ENCODE measurements at regions not wholly inside any gene's neighbourhood (a gene's known extent, or its start where the extent isn't known, plus 50 kb on each side); places are given as distances from the start of the nearest gene placed in this dataset.

DNA sequence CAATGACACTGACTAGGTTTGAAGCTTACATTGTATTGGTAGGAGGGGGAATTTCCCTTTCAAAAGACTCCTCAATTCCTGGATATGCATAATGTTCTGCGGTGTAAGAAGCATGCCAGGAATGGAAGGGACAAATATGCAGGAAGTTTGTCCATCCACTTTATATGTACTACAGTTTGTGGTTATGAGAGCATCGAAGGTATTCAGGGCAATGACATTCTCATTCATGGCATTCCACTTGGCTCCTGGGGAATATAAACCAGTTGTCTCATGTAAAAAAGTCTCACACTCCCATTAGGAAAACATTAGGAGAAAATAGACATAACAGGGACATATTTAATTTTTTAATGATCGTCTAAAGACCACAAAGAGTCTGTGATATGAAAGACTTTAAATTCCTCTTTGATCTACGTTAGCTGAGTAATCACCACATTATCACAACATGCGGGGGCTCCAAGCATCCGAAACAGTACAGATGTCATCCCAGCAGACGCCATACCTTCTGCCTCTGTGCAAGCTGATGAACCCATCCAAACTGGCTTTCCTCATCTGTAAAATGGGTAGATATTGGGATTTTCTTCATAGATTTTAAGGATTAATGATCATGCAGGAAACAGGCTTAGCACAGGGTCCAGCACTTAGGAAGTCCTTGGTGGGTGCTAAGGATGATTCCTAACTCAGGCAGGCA, 675.3 kb downstream of the INHBA start:
- no peak for DNase-seq

DNA sequence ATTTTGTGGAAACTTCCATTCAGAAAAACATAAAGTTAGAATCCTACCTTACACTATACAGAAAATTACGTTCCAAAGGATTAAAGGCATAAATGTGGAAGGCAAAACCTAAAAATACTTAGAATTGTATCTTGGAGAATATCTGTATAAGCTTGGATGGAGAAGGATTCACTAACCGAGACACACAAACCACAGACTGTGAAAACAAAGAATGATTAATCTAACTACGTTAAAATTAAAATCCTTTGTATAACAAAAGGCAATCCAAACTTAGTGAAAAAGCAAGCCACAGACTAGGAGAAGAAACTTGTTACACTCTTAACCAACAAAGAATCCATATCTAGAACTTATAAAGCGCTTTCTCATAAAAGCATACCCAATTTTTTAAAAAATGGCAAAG, 678.8 kb downstream of the INHBA start:
- no peak for DNase-seq

DNA sequence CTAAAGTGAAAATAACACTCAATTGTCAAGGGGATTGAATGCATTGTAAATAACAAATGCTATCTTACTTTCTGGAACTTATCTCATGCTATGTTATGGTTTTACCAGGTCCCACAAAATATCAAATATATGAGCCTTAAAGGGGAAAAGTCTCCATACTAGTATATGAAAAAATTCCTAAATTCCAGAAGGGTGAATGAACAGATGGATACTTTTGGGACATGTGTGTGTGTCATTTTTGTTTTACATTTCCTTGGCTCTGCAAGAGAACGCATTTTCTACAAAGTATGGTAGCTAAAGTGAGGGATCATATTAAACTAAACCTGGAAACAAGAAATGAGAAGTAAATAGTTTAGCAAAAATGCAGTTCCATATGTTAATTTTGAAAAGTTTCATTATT, 682.8 kb downstream of the INHBA start:
- DNase-seq: no peak

DNA sequence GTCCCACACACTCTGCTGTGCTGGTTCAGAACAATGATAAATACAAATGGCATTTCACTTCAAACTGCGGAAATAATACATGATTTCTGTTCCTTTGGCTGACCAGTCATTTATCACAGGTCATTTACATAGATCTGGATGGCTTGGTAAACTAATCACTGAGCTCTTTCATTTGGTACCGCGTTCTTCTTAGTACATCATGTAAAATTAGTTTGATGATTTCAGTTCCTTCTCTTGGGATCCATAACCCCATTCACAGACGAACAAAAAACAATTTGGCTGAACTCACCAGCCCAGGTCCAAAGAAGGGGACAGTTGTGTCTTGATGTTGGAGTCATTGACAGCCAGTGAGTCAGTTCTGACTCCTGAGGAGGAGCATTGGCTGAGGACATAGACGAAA, 689.8 kb downstream of the INHBA start:
- DNase-seq: no peak

DNA sequence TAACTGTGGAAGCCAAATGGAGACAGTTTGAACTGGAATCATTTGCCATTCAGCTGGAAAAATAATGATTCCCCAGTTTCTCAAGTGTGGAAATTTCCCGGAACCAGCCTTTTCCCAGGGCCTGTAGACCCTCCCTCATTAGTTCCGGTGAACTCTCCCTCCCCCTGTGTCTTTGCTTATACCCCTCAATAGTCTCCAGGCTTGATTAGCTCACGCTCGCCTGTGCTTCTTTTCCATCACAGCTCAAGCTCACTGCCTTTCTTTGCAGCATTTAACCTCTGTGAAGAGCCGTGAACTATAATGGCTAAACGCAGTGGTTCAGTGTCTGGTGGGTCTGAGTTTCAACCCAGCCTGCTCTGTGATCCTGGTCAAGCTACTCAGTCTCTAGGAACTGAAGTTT, 690.8 kb downstream of the INHBA start:
- no peak for DNase-seq

DNA sequence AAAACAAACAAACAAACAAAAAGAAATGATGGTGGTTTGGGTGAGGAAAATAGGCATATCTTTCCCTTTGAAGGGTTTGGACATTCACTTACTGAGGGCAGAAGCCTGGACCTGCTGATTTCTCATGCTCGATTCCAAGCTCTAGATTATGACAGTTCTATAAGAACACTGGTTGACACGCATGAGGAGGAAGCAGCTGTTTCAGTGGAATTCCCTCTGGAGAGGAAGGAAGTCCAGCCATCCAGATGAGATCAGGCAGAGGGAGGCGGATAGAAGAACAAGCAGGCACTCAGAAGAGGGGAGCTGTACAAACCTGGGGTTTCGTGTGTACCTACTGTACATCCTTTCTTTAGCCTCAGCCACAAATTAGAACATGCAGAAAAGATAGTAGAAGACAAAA, 691.9 kb downstream of the INHBA start:
- DNase-seq: no peak

DNA sequence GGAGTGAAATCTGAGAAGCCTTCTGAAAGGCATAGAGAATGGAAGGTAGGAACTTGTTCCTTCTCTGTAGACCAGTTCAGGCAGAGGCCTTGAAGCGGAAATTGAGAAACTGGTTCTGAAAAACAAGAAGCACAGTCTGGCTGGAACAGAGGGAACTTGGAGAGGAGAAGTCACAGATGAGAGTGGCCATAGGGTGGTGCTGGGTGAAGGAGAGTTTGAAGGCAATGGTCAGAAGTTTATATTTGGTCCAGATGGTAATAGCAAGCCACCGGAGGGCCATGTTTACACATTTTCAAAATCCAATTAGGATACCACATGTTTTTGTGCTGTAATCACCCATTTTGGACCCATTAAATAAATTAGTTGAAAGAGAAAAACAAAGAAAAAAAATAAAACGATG, 692.5 kb downstream of the INHBA start:
- no peak for DNase-seq

DNA sequence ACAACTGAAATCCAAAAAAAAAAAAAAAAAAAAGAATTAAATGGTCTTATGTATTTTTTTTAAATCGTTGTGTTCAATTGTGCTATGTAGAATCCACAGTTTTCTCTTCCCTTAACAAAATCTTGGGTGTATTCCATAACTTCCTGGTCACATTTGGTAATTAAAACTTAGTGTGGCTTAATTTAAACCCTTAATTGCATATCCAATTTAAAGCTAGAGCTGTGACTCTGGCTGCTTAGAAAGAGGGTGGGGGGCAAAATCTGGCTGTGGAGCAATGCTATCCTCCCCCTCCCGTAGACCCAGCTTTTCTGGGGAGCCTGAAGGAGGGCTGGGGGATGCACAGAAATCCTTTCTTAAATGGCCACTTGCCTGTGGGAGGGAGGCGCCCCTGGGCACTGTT, 695.1 kb downstream of the INHBA start:
- no peak for DNase-seq

DNA sequence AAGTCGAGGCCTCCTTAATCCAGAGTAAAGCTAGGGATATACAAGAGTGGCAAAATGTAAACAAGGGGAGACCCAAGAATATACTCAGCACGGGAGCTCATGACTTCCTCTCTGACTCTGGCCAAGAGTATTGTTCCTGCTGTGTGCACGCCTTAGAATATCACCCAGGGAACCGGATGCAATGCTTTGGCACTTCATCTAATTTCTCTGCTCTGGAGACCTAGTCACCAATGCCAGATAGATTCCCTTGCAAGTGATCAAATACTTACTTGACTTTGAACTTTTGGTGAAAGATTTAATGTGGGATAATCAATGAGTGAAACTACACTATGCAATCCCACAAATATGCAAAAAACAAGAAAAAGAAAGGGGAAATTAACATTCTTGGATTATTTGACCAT, 695.5 kb downstream of the INHBA start:
- DNase-seq: no peak

DNA sequence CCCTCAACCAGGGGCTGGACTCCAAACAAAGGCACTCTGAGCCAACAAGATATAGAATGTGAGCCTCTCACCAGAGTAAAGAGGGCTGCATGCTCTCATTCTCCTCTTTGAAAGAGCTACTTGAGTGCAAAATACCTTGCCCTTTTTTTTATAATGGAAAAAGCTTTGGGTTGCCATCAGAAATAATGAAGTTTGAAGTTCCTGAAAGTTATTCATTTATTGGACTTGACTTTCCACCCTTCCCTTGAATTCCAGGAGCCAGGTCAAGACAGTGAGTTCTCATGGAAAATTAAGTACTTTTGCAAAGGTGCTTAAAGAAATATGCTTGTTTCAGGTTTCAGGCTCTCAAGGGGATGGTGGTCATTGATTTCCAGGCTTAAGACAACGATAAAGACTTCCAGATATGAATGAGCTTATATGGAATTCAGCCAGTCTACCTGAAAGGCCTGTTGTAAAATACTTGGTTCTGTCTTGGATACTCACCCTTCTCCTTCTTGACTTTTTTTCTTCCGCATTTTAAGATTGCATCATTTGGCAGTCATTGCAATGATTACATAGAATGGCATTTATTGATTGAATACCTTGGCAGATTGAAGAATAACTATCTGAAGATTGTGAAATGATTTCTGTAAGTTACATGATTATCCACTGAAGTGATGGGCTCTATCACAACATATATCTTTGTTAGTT, 696.4 kb downstream of the INHBA start:
- DNase-seq: no peak

DNA sequence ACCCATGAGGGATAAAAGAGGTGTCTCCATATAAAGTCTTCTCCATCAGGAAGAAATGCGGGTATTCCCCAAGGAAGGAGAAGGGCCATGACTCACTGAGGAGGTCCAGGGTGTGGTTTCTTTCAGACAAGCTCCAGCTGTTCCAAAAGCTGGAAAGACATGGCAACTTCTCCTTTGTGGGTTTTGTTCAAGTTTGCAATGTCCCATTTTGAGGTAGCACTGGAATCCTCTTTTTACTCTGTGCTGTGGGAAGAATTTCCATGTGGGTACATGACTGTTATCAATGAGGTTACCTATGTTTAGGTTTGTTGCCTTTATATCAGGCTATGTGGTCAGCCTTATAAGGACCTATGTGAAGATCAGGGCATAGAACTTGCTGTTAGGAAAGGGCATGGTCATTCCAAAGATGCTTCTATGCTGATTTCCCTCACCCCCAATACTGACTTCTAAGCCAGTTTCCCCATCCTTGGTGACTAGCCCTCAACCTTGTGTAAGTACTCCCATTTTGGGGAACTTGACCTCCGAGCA, 697.5 kb downstream of the INHBA start:
- no peak for DNase-seq

DNA sequence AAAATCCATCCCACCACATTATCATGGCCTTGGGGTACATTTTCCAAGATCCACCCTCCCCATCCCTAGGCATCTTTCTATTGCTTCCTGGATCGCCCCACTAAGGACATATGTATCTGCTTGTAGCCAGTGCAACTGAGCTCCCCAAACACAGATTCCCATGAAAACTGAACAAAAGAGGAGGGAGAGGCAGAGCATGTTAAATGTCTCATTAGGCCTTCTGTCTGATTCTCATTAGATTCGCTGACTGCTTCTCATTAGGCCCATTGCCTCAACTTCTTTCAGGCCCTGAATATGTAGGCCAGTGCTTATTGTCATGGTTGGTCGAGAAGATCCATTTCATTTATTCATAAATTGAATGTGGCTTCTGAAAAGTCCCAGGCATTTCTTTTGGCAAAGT, 698.9 kb downstream of the INHBA start:
- DNase-seq: no peak

DNA sequence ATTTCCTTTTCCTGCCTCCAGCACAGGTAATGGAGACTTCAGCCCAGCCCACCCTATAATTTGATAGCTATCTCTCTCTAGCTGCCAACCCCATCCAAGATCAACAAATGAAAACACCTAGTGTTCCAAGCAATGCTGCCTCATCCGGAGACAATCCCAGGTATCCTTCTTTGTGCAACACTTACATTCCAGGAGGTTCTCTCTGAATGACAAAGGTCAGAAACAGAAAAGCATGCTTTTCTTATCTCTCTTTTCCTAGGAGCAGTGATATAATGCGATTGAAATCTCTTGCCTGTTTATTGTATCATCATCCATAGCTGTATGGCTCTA, 699.3 kb downstream of the INHBA start:
- DNase-seq: no peak

DNA sequence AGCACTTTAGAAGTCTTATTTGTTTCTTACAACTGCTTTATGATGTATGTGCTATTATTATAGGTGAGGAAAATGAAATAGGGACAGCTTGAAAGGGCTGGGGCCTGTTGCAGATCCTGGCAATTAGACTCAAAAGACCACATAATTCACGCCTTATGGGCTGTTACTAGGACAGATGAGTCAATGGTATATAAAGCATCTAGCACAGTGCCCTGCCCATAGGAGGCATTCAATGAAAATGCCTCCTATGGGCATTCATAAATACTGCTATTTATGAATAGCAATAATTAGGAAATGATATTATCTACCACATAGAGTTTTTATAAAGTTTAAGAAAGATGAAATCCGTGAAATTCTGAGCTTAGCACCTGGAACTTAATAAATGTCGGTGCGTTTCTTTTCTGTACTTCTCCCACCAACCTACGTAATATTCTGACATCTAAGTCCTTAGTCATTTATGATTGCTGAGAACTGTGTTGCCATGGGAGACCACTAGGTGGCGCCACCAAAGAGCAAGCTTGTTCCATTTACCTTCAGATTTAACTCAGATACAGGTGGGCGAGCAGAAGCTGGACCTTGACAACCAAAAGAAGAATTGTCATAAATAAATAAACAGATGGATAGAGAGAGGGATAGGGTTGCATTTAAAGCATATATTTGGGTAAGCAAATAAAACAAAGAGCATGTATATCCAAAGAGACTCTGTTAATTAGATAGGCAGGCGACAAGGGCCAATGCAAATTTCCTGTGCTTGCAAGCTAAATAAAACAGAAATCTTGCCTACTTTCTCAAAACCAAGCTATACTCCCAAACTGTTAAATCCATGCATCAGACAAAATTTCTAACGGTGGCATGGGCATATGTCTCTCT, 699.9 kb downstream of the INHBA start:
- DNase-seq: peak; percentile 44

DNA sequence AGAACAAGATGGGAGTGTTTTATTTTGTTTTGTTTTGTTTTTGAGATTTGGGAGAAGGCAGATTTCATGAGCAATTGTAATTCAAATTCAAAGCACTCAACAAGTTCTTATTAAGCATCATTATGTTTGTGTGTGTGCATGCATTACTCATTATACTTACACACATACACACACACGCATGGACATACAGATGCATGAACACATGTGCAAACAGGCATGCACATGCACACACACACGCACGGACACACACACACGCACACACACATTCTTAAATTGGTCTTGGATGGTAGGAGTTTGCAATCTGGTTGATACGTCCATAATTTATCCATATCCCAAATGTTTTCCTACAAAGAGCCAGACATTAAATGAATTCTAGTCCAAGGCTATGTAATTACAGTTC, 702.8 kb downstream of the INHBA start:
- DNase-seq: no peak

DNA sequence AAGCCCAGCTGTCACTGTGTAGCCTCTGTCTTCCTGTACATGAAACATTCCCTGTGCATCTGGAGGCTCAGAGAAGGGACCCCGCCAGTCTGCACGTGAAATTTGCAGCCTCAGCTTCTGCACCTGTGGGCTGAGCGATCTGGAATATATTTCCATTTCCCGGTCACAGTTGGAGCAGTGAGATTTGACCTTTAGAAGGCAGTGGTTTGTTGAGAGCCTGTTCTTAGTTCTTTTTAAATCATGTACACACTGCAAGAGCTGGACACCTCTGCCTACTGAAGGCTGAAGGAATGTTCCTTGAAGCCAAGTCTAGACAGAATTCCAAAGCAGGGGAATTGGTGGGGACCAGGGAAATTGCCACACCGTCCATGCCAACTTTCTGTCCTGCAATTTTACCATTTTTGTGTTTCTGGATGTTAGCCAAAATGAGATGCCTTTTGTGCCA, 706.6 kb downstream of the INHBA start:
- no peak for DNase-seq

DNA sequence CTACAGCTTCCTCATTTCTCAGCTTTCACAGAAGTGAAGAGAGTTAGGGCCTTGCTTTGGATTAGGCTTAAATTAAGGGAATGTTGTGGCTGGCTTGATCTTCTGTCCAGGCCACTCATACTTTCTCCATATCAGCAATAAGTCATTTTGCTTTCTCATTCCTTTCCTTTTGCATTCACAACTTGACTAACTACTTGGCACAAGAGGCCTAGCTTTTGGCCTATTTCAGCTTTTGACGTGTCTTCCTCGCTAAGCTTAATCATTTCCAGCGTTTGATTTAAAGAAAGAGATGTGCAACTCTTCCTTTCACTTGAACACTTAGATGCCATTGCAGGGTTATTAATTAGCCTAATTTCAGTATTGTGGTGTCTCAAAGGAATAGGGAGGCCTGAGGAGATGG, 712.0 kb downstream of the INHBA start:
- DNase-seq: no peak

DNA sequence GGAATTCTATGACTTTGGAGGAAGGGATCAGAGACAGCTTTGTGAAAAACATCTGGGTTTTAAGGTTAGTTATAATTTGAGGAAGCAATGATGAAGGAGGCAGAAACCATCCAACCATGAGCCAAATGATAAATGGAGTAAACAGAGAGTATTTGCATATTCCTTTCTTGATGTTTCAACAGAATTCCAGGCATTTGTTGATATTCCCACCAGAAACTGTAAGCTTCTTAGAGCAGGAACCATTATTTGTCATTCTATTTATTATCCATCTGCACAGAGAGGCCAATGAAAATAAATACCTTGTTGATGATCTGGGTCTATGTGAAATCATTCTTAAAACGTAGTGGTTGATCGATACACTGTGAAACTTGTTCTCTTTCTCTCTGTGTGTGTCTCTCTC, 715.3 kb downstream of the INHBA start:
- no peak for DNase-seq

DNA sequence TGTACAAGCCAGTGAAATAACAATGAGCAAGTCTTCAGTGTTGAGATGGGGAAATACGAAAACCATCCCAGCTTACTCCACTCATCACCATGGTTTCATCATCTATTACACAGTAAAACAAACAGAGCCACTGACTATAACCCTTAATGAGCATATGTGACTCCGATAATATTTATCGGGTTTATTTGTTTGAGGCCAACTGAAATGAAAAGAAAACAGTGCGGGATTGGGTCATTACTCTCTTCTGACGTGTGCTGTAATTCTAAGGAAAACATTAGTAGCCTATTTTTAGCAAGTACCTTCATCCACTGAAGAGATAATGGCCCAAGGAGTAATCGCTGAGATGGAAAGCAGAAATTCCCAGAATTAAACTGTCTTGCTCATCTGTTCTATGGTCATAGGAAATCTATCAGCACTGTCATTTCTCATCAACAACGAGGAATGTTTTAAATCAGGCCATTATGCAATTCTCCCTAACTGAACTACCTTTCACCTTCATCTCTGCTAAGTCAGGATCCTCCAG, 716.5 kb downstream of the INHBA start:
- DNase-seq: no peak

DNA sequence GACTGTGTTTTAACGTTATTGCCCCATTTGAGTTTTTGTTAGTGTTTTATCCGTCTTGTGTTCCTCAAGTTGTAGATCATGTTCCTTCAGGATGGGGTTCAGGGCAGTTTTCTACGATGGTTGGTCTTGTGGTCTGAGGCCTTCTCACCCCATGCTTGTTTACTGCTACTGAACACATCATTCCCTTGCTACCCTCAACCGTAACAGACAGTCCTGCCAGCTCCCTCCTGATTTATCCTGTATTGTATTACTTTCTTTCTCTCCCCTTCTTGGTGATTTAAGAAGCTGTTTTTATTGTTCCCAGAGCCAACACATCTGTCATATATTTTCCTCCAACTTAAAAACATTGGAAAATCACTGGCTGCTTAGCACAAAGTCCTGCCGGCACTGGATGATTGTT, 719.8 kb downstream of the INHBA start:
- DNase-seq: no peak

DNA sequence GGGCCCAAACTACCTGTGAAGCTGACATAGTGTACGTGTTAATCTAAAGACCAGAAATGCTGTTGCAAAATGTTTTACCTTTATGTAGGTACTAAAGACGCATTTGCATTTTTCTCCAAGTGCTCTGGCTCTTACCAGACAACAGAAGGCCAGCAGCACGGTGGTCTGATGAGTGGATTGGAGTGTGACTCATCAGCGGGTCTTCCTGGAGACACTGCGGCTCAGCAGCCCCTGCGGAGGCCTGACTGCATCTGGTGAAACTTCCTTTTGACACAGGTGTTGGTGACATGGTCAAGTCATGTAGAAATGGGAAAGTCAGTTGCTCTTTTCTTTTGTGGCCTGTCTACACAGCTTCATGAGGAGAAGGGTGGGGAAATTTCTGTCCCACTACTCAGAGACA, 723.6 kb downstream of the INHBA start:
- DNase-seq: no peak

DNA sequence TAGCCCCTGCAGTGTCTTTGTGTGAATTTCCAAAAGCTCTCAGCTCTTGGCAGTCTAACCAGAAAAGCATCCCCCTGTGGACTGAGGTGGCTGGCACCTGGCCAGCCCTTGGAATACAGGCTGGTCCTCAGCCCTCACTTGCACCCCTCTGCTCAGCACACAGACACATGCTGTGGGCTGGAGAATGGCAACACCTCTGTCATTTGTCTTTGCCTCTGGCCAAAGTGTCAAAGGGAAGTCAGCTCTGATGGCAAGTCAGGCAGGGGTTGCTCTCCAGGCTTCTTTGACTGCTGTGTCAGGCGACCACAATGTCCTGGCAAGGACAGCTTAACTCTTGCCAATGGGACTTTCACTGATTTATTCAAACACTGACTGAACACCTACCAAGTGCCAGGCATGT, 724.8 kb downstream of the INHBA start:
- no peak for DNase-seq

DNA sequence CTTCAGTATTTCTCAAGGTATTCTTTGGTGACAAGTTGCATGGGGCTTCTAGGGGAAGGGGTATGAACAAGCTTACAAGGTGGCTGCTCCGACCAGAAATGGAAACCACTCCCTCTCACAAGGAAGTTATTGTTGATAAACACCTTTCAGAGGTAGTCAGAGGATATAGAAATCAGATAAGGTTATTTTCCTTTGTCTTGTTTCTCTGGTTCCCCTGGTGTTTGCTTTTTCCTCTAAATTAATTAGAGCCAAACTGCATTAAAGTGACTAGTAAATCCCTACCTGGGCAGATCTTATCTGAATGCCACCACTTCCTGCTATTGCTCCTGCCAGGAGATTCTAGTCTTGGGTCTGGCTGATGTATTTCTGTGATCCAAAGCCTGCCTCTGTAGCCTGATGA, 725.4 kb downstream of the INHBA start:
- DNase-seq: no peak

DNA sequence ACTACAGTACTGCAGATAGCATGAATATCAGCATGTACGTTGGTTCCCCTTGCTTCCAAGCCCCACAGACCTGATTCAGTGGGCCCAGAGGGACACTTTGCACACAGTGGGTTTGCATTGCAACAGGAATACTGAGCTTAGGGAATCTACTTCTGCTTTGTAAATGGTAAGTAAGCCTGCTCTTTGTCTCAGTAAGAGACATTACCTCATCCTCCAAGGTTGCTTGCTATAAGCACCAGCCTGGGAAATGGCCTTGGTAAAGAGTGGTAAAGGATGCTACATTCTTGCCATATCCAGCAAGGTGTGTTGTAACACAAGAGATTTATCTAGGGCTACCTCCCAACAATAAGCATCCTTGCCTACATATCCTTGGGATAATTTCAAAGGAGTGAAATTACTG, 730.5 kb downstream of the INHBA start:
- no peak for DNase-seq
